ENCODE measurements at regions not wholly inside any gene's neighbourhood (a gene's known extent, or its start where the extent isn't known, plus 50 kb on each side); places are given as distances from the start of the nearest gene placed in this dataset.

- TF ChIP-seq CTCF (IDR thresholded peaks at IDR 0.05; ENCODE audit: borderline replicate concordance, extremely low read depth, low read length, poor library complexity, severe bottlenecking) (no peak), EZH2 (IDR thresholded peaks at IDR 0.05; ENCODE audit: borderline replicate concordance, low read depth, low read length, severe bottlenecking) (no peak)
Measured at GRCh38 chr1:187991944-187992343, 1163.2 kb downstream of the PLA2G4A start.
